GM21723 (cell line): ENCODE measurements at regions not wholly inside any gene's neighbourhood (a gene's known extent, or its start where the extent isn't known, plus 50 kb on each side); places are given as distances from the start of the nearest gene placed in this dataset.

Experiments used
- ATAC-seq: cut with Tn5 transposase; IDR thresholded peaks from one replicate; pipeline ENCODE4 v1.9.1; 2021; ENCODE audit warnings: mild to moderate bottlenecking, moderate library complexity; ENCODE audit not compliant: unreplicated experiment

- ATAC-seq = no peak
Observed at GRCh38 chr2:145617906-145618305, 1098.0 kb upstream of the ZEB2 start.

- no peak for ATAC-seq
Observed at GRCh38 chr2:145617420-145617819, 1097.5 kb upstream of the ZEB2 start.

GRCh38 chr2:145615626-145616025 lies 1095.7 kb upstream of the ZEB2 start:
- ATAC-seq = no peak

- ATAC-seq = no peak
Observed at GRCh38 chr2:145609951-145610350, 1090.0 kb upstream of the ZEB2 start.

- ATAC-seq = no peak
Observed at GRCh38 chr2:145601361-145601925, 1081.5 kb upstream of the ZEB2 start.

- no peak for ATAC-seq
Observed at GRCh38 chr2:145600811-145601210, 1080.9 kb upstream of the ZEB2 start.

GRCh38 chr2:145599756-145600155 lies 1079.8 kb upstream of the ZEB2 start:
- no peak for ATAC-seq

- no peak for ATAC-seq
Observed at GRCh38 chr2:145598434-145598833, 1078.5 kb upstream of the ZEB2 start.

GRCh38 chr2:145597809-145598208 lies 1077.9 kb upstream of the ZEB2 start:
- ATAC-seq = no peak

GRCh38 chr2:145597006-145597405 lies 1077.1 kb upstream of the ZEB2 start:
- ATAC-seq = no peak

- no peak for ATAC-seq
Observed at GRCh38 chr2:145596416-145596815, 1076.5 kb upstream of the ZEB2 start.

GRCh38 chr2:145595296-145595695 lies 1075.4 kb upstream of the ZEB2 start:
- ATAC-seq = no peak

- peak; percentile 9 for ATAC-seq
Observed at GRCh38 chr2:145593991-145594614, 1074.2 kb upstream of the ZEB2 start.

GRCh38 chr2:145593280-145593679 lies 1073.4 kb upstream of the ZEB2 start:
- ATAC-seq = peak; percentile 81

- ATAC-seq = no peak
Observed at GRCh38 chr2:145592361-145592760, 1072.4 kb upstream of the ZEB2 start.

GRCh38 chr2:145591109-145591809 lies 1071.3 kb upstream of the ZEB2 start:
- no peak for ATAC-seq

GRCh38 chr2:145587922-145588321 lies 1068.0 kb upstream of the ZEB2 start:
- ATAC-seq = no peak

GRCh38 chr2:145584353-145584752 lies 1064.4 kb upstream of the ZEB2 start:
- ATAC-seq = no peak

- no peak for ATAC-seq
Observed at GRCh38 chr2:145573608-145574007, 1053.7 kb upstream of the ZEB2 start.

- ATAC-seq = no peak
Observed at GRCh38 chr2:145572238-145572637, 1052.3 kb upstream of the ZEB2 start.

GRCh38 chr2:145569108-145569507 lies 1049.2 kb upstream of the ZEB2 start:
- no peak for ATAC-seq
